HUDEP-2 (cell line): ENCODE measurements at regions not wholly inside any gene's neighbourhood (a gene's known extent, or its start where the extent isn't known, plus 50 kb on each side); places are given as distances from the start of the nearest gene placed in this dataset.

ENCODE experiments used
- DNase-seq, 76 experiments: peaks; one replicate each; lab custom pipeline; 2025; ENCODE audit not compliant: unreplicated experiment in 76 of 76; lab: John Stamatoyannopoulos, UW

GRCh38 chr6:164415832-164416563 is 893.4 kb downstream of the C6orf118 start:
- DNase-seq, result no peak

- no peak for DNase-seq
Measured at GRCh38 chr6:164414695-164415094, 894.7 kb downstream of the C6orf118 start.

- no peak for DNase-seq
Measured at GRCh38 chr6:164412566-164412965, 896.8 kb downstream of the C6orf118 start.

- no peak for DNase-seq
Measured at GRCh38 chr6:164410017-164410416, 899.4 kb downstream of the C6orf118 start.

GRCh38 chr6:164409309-164410009 is 899.9 kb downstream of the C6orf118 start:
- DNase-seq, result no peak

- DNase-seq, result no peak
Measured at GRCh38 chr6:164408868-164409267, 900.5 kb downstream of the C6orf118 start.

- peak in 10 of 76 experiments; percentile 3 to 79 (median 27) for DNase-seq
Measured at GRCh38 chr6:164404812-164405488, 904.5 kb downstream of the C6orf118 start.

- DNase-seq, result peak in 1 of 76 experiments; percentile 16
Measured at GRCh38 chr6:164401871-164402270, 907.5 kb downstream of the C6orf118 start.

GRCh38 chr6:164398647-164399046 is 910.8 kb downstream of the C6orf118 start:
- DNase-seq, result no peak

- no peak for DNase-seq
Measured at GRCh38 chr6:164396071-164397047, 913.0 kb downstream of the C6orf118 start.

GRCh38 chr6:164379795-164380194 is 929.6 kb downstream of the C6orf118 start:
- DNase-seq, result no peak

- DNase-seq, result no peak
Measured at GRCh38 chr6:164378330-164378729, 931.1 kb downstream of the C6orf118 start.

- DNase-seq, result no peak
Measured at GRCh38 chr6:164377348-164377918, 932.0 kb downstream of the C6orf118 start.

GRCh38 chr6:164370773-164371172 is 938.6 kb downstream of the C6orf118 start:
- no peak for DNase-seq

- DNase-seq, result no peak
Measured at GRCh38 chr6:164359441-164359840, 944.9 kb downstream of the QKI start.

GRCh38 chr6:164359036-164359435 is 944.5 kb downstream of the QKI start:
- DNase-seq, result no peak

GRCh38 chr6:164356814-164357213 is 942.3 kb downstream of the QKI start:
- DNase-seq, result no peak

- DNase-seq, result no peak
Measured at GRCh38 chr6:164347455-164347854, 932.9 kb downstream of the QKI start.

- no peak for DNase-seq
Measured at GRCh38 chr6:164346631-164347030, 932.1 kb downstream of the QKI start.
